ENCODE measurements at regions not wholly inside any gene's neighbourhood (a gene's known extent, or its start where the extent isn't known, plus 50 kb on each side); places are given as distances from the start of the nearest gene placed in this dataset.

GRCh38 chr9:80928697-80929096, 760.6 kb downstream of the TLE1 start:
- TF ChIP-seq POLR2A (IDR thresholded peaks at IDR 0.05) (no peak), CTCF (IDR thresholded peaks at IDR 0.05) (no peak), POLR2AphosphoS5 (IDR thresholded peaks at IDR 0.05; ENCODE audit: insufficient read depth in 1 of 2, low read depth in 1 of 2) (no peak)
- H3K9me3 ChIP-seq, result no peaks in the 10 kb centered on the region
- peaks cover 15% of the 10 kb centered on the region for H3K4me1 ChIP-seq
- H3K27me3 ChIP-seq, result no peaks in the 10 kb centered on the region
- no peak overlapping the region for H3K4me3 ChIP-seq
- H3K36me3 ChIP-seq, result no peaks in the 10 kb centered on the region
- no peak overlapping the region for H3K27ac ChIP-seq
- intact Hi-C loops (cut with DNase I), result no loop called here
- DNase-seq (ENCODE audit: extremely low spot score in 2 of 2), result no peak

GRCh38 chr9:80926611-80927010, 762.7 kb downstream of the TLE1 start:
- Histone ChIP-seq H3K27ac (no peak overlapping the region), H3K4me1 (no peaks in the 10 kb centered on the region), H3K4me3 (no peak overlapping the region), H3K27me3 (no peaks in the 10 kb centered on the region), H3K9me3 (no peaks in the 10 kb centered on the region), H3K36me3 (no peaks in the 10 kb centered on the region)
- TF ChIP-seq POLR2AphosphoS5 (IDR thresholded peaks at IDR 0.05; ENCODE audit: insufficient read depth in 1 of 2, low read depth in 1 of 2) (no peak), CTCF (IDR thresholded peaks at IDR 0.05) (no peak), POLR2A (IDR thresholded peaks at IDR 0.05) (no peak)
- DNase-seq (ENCODE audit: extremely low spot score in 2 of 2), result no peak
- intact Hi-C loops (cut with DNase I), result no loop called here

GRCh38 chr9:80922544-80922943, 766.8 kb downstream of the TLE1 start:
- Histone ChIP-seq H3K9me3 (no peaks in the 10 kb centered on the region), H3K4me1 (no peaks in the 10 kb centered on the region), H3K4me3 (no peak overlapping the region), H3K27ac (no peak overlapping the region), H3K36me3 (no peaks in the 10 kb centered on the region), H3K27me3 (no peaks in the 10 kb centered on the region)
- TF ChIP-seq POLR2AphosphoS5 (IDR thresholded peaks at IDR 0.05; ENCODE audit: insufficient read depth in 1 of 2, low read depth in 1 of 2), result no peak
- TF ChIP-seq POLR2A (IDR thresholded peaks at IDR 0.05), result no peak
- TF ChIP-seq CTCF (IDR thresholded peaks at IDR 0.05), result no peak
- DNase-seq (ENCODE audit: extremely low spot score in 2 of 2), result no peak
- intact Hi-C loops (cut with DNase I), result no loop called here

GRCh38 chr9:80906728-80907127, 782.6 kb downstream of the TLE1 start:
- no peaks in the 10 kb centered on the region for H3K36me3 ChIP-seq
- H3K4me3 ChIP-seq, result no peak overlapping the region
- no peak for TF ChIP-seq CTCF (IDR thresholded peaks at IDR 0.05)
- no peak for TF ChIP-seq POLR2A (IDR thresholded peaks at IDR 0.05)
- TF ChIP-seq POLR2AphosphoS5 (IDR thresholded peaks at IDR 0.05; ENCODE audit: insufficient read depth in 1 of 2, low read depth in 1 of 2), result no peak
- no peak for DNase-seq (ENCODE audit: extremely low spot score in 2 of 2)
- intact Hi-C loops (cut with DNase I), result no loop called here
- no peaks in the 10 kb centered on the region for H3K9me3 ChIP-seq
- no peak overlapping the region for H3K27ac ChIP-seq
- no peaks in the 10 kb centered on the region for H3K27me3 ChIP-seq
- H3K4me1 ChIP-seq, result no peaks in the 10 kb centered on the region

- intact Hi-C loops (cut with DNase I), result loop anchor here (5.0 kb wide), 1 partner anchor 187 kb away; no protein-coding TSS in a partner anchor
- Histone ChIP-seq H3K27me3 (no peaks in the 10 kb centered on the region), H3K36me3 (no peaks in the 10 kb centered on the region), H3K9me3 (no peaks in the 10 kb centered on the region), H3K27ac (no peak overlapping the region), H3K4me1 (no peaks in the 10 kb centered on the region), H3K4me3 (no peak overlapping the region)
- DNase-seq (ENCODE audit: extremely low spot score in 2 of 2), result no peak
- TF ChIP-seq CTCF (IDR thresholded peaks at IDR 0.05), result no peak
- no peak for TF ChIP-seq POLR2AphosphoS5 (IDR thresholded peaks at IDR 0.05; ENCODE audit: insufficient read depth in 1 of 2, low read depth in 1 of 2)
- TF ChIP-seq POLR2A (IDR thresholded peaks at IDR 0.05), result no peak
Measured at GRCh38 chr9:80899208-80899607, 790.1 kb downstream of the TLE1 start.

Data from vagina (tissue), 2 donors.